Activated naive CD4-positive, alpha-beta T cell treated with anti-CD3 and anti-CD28 coated beads, Interleukin-2, amount 50 U/mL, for 72 hours (primary cell): ENCODE measurements at regions not wholly inside any gene's neighbourhood (a gene's known extent, or its start where the extent isn't known, plus 50 kb on each side); places are given as distances from the start of the nearest gene placed in this dataset.

ENCODE experiments used
- ATAC-seq, 2 donors: fragments of 150-1000 bp; cut with Tn5 transposase; 2 replicates each; pipeline ENCODE4 v1.10.0; 2021; ENCODE audit warnings: mild to moderate bottlenecking in 2 of 2, moderate library complexity in 2 of 2
- DNase-seq, 2 donors: peaks; one replicate each; pipeline ENCODE4 v3.0.0; 2021 to 2022; ENCODE audit warnings: low spot score in 2 of 2
- H3K27ac Mint-ChIP-seq, 2 donors: one replicate each; pipeline ENCODE4 v1.8.0; 2022; ENCODE audit warnings: mild to moderate bottlenecking in 2 of 2, mixed read lengths in 2 of 2
- H3K36me3 Mint-ChIP-seq, 2 donors: one replicate each; pipeline ENCODE4 v1.8.0; 2022; ENCODE audit warnings: mixed read lengths in 2 of 2
- H3K9me3 Mint-ChIP-seq, 2 donors: one replicate each; pipeline ENCODE4 v1.8.0; 2022; ENCODE audit warnings: mixed read lengths in 2 of 2

DNA sequence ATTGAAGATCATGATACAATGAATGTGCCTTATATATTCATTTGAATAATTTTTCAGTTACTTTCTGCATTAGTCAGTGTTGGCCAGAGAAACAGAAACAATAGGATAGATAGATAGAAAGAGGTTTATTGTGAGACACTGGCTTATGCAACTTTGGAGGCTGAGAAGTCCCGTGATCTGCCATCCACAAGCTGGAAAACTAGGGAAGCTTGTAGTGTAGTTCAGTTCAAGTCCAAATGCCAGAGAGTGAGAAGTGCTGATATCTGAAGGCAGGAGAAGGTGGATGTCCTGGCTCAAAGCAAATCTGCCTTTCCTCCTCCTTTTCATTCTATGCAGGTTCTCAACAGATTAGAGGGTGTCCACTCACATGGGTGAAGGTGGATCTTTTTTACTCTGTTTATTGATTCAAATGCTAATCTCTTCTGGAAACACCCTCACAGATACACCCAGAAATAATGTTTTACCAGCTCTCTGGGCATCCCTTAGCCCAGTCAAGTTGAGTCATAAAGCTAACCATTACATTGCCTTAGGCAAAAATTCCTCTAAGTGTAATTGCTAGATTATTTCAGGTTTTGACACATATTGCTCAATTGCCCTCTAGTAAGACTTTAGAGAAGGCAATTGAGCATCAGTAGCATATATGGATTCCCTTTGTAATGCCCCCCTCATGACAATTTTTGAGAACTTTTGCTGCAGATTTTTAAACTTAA, 341.4 kb downstream of the LPIN1 start:
- H3K27ac Mint-ChIP-seq: no peak overlapping the region
- peaks cover 0 to 6% of the 10 kb centered on the region in 2 donors for H3K36me3 Mint-ChIP-seq
- H3K9me3 Mint-ChIP-seq: peaks cover 0 to 4% of the 10 kb centered on the region in 2 donors
- DNase-seq (no peak), ATAC-seq (no peak)

DNA sequence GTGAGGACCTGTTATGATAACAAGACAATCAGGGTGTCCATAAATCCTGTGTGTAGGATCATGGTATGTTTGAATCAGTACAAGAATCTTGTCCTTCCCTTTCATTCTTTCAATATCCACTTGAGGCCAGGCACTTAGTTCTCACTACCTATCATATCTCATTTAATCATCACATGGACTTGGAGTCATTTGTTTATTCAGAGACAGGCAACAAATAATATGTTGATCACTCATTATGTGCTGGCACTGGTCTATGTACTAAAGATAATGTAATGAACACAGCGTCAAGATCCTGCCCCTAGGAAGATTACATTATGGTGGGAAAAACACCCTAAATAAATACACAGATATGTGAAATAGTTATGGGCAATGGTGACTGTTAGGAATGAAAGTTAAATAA, 342.6 kb downstream of the LPIN1 start:
- peaks cover 0 to 6% of the 10 kb centered on the region in 2 donors for H3K36me3 Mint-ChIP-seq
- no peak overlapping the region for H3K27ac Mint-ChIP-seq
- ATAC-seq (no peak), DNase-seq (no peak)
- H3K9me3 Mint-ChIP-seq: peaks cover 0 to 4% of the 10 kb centered on the region in 2 donors

DNA sequence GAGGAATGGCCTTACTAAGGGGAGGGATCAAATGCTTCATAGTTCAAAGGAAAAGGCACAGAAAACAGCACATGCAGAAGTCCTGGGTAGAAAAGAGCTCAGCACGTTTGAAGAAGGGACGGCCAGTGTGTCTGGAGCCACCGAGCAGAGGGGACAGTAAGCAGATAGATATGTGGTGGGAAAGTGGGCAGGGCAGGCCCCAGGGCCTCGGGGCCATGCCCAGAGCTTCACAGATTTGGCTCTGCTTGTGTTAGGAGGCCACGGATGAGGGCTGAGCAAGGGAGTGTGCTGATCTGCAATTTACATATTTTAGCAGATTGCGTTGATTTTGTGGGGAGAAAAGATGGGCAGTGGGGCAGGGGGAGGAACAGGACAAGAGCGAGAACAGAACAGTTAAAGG, 343.1 kb downstream of the LPIN1 start:
- DNase-seq (no peak), ATAC-seq (no peak)
- Mint-ChIP-seq H3K9me3 (peaks cover 0 to 4% of the 10 kb centered on the region in 2 donors), H3K36me3 (peaks cover 0 to 11% of the 10 kb centered on the region in 2 donors), H3K27ac (no peak overlapping the region)

DNA sequence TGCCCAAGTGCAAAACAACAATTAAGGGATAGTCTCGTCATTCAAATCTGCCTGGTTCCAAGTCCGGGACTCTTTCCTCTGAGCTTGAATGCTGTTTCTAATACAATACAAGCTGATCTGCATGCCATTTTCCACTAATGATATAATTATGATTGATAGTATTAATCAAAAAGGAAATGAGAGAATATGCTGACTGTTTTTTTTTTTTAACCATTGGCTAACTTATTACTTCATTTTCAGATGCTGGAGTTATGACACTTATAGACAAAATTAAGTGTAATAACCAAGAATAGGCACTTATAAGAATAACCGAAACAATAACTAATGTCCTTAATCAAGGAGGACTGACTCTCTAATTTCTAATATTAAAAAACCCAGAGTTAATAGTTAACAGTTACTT, 343.6 kb downstream of the LPIN1 start:
- H3K27ac Mint-ChIP-seq: no peak overlapping the region
- H3K9me3 Mint-ChIP-seq: peaks cover 0 to 4% of the 10 kb centered on the region in 2 donors
- DNase-seq: no peak
- no peak for ATAC-seq
- peaks cover 0 to 11% of the 10 kb centered on the region in 2 donors for H3K36me3 Mint-ChIP-seq

DNA sequence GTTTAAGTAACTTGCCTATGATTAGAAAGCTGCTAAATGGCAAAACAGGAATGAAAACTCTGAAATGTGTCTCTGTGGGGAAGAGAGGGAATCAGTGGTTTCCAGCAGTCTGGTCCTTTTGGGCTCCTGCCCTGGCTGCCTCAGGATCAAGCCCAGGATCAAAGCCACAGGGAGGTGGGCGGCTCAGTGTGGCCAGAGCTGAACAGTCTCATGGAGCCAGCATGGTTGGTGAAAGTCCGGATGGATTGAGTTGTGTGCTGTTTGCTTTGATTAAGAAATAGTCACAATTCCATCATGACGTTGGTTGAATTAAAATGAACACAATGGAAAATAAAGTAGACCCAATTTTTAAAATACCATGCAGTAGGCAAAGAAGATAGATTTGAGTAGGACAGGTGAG, 344.2 kb downstream of the LPIN1 start:
- peaks cover 0 to 11% of the 10 kb centered on the region in 2 donors for H3K36me3 Mint-ChIP-seq
- H3K27ac Mint-ChIP-seq: no peak overlapping the region
- no peak for DNase-seq
- no peak for ATAC-seq
- peaks cover 0 to 4% of the 10 kb centered on the region in 2 donors for H3K9me3 Mint-ChIP-seq

DNA sequence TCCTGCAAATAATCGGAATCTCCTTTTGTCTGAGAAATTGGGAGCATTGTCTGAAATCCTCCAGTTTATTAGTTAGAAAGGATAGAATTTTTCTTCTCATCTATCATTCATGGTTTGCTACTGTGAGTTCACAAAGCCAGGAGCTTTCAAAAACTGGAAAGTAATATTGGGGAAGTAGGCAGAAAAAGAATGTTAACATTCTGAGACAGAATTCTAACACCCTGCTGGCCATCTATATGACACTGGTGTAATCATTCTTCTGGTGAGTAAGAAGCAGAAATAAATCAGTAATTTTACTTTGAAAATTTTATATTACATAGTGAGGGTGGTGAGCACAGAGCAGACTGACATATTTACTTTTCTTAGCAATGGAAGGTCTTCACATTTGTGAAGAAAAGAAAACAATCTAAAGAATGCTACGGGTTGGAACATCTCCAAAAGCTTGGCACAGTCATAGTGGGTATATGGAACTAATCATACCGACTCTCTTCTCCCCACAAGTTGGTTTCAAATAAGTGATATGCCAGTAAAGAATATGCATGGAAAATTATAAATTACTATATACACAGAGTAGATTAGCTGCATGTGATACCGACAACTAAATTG, 344.9 kb downstream of the LPIN1 start:
- Mint-ChIP-seq H3K27ac (no peak overlapping the region), H3K36me3 (peaks cover 0 to 11% of the 10 kb centered on the region in 2 donors), H3K9me3 (peaks cover 0 to 4% of the 10 kb centered on the region in 2 donors)
- DNase-seq (no peak), ATAC-seq (no peak)

DNA sequence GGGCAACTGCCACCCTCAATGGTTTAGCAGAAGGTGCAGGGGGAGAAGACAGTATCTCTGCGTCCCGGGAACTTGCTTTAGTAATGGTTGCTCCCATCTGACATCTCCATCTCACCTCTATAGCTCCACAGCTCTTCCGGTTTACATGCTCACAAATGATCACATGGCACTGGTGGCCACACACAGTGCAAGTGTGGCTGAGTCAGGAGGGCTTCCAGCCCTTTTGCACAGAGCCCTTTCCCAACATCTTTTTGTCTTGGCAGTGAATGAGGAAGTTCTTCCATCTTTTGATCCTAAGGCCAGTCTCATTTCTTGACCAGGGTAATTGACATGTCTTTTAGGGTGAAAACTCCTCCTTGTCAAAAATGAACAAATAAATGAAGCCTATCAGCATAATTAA, 347.7 kb downstream of the LPIN1 start:
- Mint-ChIP-seq H3K36me3 (peaks cover 0 to 5% of the 10 kb centered on the region in 2 donors), H3K27ac (no peak overlapping the region), H3K9me3 (peaks cover 0 to 2% of the 10 kb centered on the region in 2 donors)
- ATAC-seq (no peak), DNase-seq (no peak)

DNA sequence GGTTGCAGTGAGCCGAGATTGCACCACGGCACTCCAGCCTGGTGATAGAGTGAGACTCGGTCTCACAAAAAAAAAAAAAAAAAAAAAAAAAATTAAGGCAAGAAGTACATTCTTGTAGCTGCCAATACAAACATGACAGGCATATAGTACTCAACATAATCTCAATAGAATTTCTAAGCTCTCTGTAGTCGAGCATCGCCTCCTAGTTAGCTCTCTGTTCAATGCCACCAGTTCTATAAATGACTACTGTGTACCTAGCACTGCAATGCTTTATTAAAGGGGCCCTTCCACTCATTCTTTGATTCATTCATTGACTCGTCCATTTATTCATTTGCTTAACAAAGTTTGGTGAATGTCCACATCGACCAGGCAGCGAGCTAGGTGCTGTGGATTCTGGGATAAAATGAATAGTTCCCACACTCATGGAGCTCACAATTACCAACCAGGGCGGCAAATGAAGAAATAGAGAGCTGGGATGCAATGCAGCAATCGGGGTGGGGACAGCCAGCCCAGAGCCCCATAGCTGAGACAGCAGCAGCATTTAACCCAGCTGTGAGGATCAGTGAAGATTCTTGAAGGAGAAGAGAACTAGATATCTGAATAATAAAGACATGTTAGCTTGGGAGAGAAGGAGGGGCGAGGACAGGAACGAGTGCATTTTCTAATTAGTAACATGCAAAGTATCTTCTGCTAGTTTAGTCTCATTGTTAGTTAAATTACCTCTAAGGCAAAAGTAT, 349.8 kb downstream of the LPIN1 start:
- DNase-seq (no peak), ATAC-seq (no peak)
- no peak overlapping the region for H3K27ac Mint-ChIP-seq

DNA sequence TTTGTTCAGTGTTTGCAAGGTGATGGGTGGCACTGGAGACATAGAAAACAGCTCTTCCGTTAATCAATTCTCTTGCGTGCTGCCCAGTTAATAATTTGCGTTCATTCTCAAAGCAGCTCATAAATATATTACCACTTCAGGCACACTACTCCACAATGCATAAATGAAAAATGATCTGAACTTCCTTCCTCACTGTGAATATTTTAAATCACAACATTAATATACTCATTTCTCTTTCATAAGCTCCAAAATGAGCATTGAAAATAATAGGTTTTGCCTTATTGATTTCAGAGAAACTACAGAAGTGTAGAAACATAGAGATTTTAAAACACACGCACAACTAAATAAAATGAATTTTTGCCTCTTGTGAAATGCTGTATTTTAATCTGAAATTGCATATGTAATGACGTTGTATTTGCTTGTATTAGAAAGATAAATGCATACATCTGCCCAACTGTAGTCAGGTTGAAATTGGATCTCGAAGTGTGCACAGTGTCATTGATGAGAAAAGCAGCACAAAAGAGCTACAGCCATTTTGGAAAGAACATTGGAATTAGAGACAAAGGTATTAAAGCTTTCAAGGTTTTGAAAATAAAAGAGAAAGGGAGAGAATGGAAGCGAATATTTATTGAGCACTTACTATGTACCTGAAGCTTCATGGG, 350.5 kb downstream of the LPIN1 start:
- ATAC-seq (no peak), DNase-seq (no peak)
- Mint-ChIP-seq H3K27ac (no peak overlapping the region), H3K9me3 (peaks cover 0 to 5% of the 10 kb centered on the region in 2 donors), H3K36me3 (peaks cover 4 to 6% of the 10 kb centered on the region in 2 donors)

More for the DNA sequence above, 349.8 kb downstream of the LPIN1 start:
- Mint-ChIP-seq H3K9me3 (no peaks in the 10 kb centered on the region), H3K36me3 (peaks cover 0 to 4% of the 10 kb centered on the region in 2 donors)

DNA sequence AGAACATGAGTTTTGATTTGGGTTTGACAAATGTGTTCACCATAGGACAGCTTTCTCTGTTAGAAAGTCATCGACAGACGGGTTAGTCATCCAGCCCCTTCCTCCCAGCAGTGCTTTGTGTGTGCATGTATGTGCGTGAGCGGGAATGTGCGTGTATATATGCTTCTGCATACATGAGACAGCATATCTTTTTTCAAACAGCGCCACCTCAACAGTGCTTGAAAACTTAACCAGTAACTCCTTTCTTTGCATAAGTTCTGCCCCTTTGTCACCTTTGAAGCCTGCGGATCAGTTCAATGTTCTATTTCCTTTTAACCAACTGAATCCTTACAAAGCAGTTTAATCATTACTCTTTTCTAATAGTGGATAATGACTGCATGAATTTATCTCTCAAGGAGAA, 351.4 kb downstream of the LPIN1 start:
- Mint-ChIP-seq H3K27ac (no peak overlapping the region), H3K9me3 (peaks cover 0 to 7% of the 10 kb centered on the region in 2 donors), H3K36me3 (peaks cover 4 to 8% of the 10 kb centered on the region in 2 donors)
- no peak for DNase-seq
- no peak for ATAC-seq

DNA sequence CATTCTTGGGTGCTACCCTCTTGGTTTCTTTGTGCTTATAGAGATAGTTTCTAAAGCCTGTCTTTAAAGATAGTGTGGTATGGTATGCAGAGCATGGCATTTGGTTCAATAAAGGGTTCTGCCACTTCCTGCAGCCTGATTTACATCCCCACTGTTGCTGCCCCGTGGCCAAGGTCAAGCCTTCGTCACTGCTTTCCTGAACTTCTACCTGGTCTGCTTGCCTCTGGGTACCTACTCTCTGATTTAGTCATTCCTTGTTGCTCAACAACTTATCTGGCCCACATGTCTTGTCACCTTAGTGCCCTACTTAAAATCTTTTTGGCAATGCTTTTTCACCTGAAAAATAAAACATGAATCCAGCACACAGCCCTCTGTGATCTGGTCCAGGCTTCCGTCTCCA, 352.9 kb downstream of the LPIN1 start:
- Mint-ChIP-seq H3K36me3 (peaks cover under 1 to 8% of the 10 kb centered on the region in 2 donors), H3K27ac (no peak overlapping the region), H3K9me3 (peaks cover 0 to 7% of the 10 kb centered on the region in 2 donors)
- ATAC-seq (no peak), DNase-seq (no peak)

DNA sequence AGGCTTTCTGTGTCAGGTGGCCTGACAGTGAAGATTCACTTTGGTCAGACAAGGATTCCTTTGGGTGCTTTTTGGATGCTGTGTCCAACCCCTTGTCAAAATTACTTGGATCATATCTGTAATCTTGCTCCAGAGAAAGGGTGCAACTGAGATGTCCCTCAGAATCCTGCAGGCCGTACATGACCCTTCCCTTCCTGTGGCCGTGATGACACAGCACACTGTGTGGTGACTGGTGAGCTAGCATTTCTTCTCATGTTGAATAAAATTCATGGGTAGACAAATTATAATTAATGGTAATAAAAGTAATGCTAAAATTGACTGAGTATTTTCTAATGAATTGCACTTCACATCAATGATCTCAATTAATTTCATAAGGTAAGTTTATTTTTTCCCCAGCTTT, 356.2 kb downstream of the LPIN1 start:
- DNase-seq (no peak), ATAC-seq (no peak)
- Mint-ChIP-seq H3K9me3 (peaks cover 0 to 7% of the 10 kb centered on the region in 2 donors), H3K36me3 (peaks cover 0 to 8% of the 10 kb centered on the region in 2 donors), H3K27ac (no peak overlapping the region)

DNA sequence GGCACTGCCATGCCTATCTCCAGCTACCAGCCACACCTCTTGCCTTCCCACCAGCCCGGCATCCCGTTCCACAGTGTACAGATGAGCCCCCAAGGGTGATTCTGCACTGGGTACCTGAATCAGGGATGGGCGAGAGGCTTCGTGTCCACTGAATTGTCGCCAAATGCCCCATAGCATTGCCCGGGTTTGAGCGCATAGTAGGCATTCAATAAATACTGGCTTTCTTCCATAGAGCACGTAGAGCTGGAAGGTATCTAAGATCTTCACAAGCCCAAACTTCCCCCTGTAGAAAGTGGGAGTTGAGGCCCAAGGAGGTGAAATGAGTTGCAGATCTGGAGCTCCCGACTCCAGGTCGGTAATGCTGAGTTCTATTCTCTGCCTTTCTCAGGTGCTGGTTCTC, 358.7 kb downstream of the LPIN1 start:
- Mint-ChIP-seq H3K36me3 (peaks cover 0 to 8% of the 10 kb centered on the region in 2 donors), H3K27ac (no peak overlapping the region), H3K9me3 (peaks cover 0 to 7% of the 10 kb centered on the region in 2 donors)
- DNase-seq (no peak), ATAC-seq (no peak)

DNA sequence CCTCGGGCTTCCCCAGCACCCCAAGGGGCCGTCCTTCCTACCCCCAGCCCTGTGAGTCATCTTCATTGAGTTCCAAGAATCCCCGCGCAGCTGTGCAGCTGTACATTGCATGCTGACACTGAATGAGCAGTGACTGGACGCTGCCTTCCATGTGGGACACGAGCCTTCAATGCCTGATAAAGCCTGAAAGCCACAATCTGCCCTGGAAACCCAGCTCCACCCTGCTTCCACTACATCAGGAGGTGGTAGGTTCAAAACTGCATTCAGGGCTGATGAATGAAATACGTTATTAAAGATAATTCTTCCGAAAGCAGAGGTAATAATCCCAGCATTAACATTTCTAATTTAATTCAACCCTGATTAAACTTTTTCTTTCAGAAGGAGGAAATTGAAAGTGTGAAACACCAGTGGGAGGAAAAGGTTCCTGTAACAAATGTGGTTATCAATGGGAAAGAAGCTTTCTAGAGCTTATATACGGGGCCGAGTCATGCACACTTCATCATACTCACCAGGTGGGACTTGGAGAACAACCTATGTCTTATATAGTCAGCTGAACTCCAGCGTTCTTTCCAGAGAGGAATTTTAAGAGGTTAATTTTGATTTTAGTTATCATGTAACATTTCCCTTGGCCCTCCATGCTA, 360.1 kb downstream of the LPIN1 start:
- peak; percentile 28 to 64 for DNase-seq
- peaks cover 0 to 6% of the 10 kb centered on the region in 2 donors for H3K9me3 Mint-ChIP-seq
- H3K27ac Mint-ChIP-seq: no peak overlapping the region
- H3K36me3 Mint-ChIP-seq: peaks cover 0 to 5% of the 10 kb centered on the region in 2 donors
- ATAC-seq: peak; percentile 89 to 99

DNA sequence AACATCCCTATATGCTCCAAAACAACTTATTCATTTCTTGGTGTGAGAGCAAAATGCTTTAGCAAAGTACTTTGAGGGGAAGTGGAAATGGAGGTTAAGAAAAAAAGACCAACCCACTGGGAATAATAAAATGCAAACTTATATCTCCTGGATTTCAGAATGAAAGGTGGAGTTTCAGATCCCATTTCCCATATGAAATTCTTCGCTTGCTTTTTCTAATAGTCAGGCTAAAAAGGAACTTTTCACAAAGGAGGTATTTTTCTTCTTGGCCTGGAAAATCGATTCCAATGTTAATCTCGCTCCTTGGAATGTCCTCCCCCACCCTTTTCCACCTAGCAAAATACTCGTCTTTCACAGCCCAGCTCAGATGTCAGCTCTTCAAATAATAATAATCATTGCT, 360.9 kb downstream of the LPIN1 start:
- Mint-ChIP-seq H3K36me3 (no peaks in the 10 kb centered on the region), H3K27ac (no peak overlapping the region), H3K9me3 (no peaks in the 10 kb centered on the region)
- no peak for DNase-seq
- ATAC-seq: no peak

DNA sequence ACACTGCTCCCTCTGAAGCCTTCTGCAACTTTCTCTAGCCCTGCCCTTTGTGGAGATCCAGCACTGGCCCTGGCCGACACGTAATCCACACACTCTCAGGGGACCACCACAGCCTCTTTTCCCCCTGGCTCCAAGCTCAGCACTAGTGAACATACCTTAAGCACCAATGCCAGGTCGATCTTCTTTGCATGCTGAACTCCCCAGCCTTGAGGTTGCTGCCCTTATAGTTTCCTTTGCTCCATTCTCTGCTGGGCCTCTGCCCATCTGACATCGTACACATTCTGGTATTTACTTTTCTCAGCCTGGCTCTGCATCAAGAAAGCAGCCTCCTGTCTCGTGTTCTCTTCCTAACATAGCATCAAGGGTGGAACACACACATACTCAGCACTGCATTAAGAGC, 361.5 kb downstream of the LPIN1 start:
- Mint-ChIP-seq H3K36me3 (no peaks in the 10 kb centered on the region), H3K27ac (no peak overlapping the region), H3K9me3 (no peaks in the 10 kb centered on the region)
- DNase-seq (no peak), ATAC-seq (no peak)
